ENCODE measurements at regions not wholly inside any gene's neighbourhood (a gene's known extent, or its start where the extent isn't known, plus 50 kb on each side); places are given as distances from the start of the nearest gene placed in this dataset.

- DNase-seq (ENCODE audit: low spot score) = no peak
- in situ Hi-C loops (cut with MboI; ENCODE audit: low sequenced_read_pairs, unreplicated experiment) = no loop called here
- TF ChIP-seq CTCF (IDR thresholded peaks at IDR 0.05; ENCODE audit: borderline replicate concordance, control extremely low read depth, extremely low read depth, insufficient read depth, missing control alignments) = no peak
Observed at GRCh38 chr2:149745396-149746230, 158.0 kb upstream of the MMADHC start.

GRCh38 chr2:149744865-149745264, 157.3 kb upstream of the MMADHC start:
- TF ChIP-seq CTCF (IDR thresholded peaks at IDR 0.05; ENCODE audit: borderline replicate concordance, control extremely low read depth, extremely low read depth, insufficient read depth, missing control alignments) = no peak
- in situ Hi-C loops (cut with MboI; ENCODE audit: low sequenced_read_pairs, unreplicated experiment) = no loop called here
- DNase-seq (ENCODE audit: low spot score) = no peak

- in situ Hi-C loops (cut with MboI; ENCODE audit: low sequenced_read_pairs, unreplicated experiment) = no loop called here
- no peak for TF ChIP-seq CTCF (IDR thresholded peaks at IDR 0.05; ENCODE audit: borderline replicate concordance, control extremely low read depth, extremely low read depth, insufficient read depth, missing control alignments)
- DNase-seq (ENCODE audit: low spot score) = no peak
Observed at GRCh38 chr2:149743842-149744448, 156.4 kb upstream of the MMADHC start.

- DNase-seq (ENCODE audit: low spot score) = no peak
- TF ChIP-seq CTCF (IDR thresholded peaks at IDR 0.05; ENCODE audit: borderline replicate concordance, control extremely low read depth, extremely low read depth, insufficient read depth, missing control alignments) = no peak
- in situ Hi-C loops (cut with MboI; ENCODE audit: low sequenced_read_pairs, unreplicated experiment) = no loop called here
Observed at GRCh38 chr2:149741646-149742045, 154.1 kb upstream of the MMADHC start.

GRCh38 chr2:149740490-149740889, 152.9 kb upstream of the MMADHC start:
- in situ Hi-C loops (cut with MboI; ENCODE audit: low sequenced_read_pairs, unreplicated experiment) = no loop called here
- TF ChIP-seq CTCF (IDR thresholded peaks at IDR 0.05; ENCODE audit: borderline replicate concordance, control extremely low read depth, extremely low read depth, insufficient read depth, missing control alignments) = no peak
- DNase-seq (ENCODE audit: low spot score) = no peak

- in situ Hi-C loops (cut with MboI; ENCODE audit: low sequenced_read_pairs, unreplicated experiment) = no loop called here
- no peak for DNase-seq (ENCODE audit: low spot score)
- TF ChIP-seq CTCF (IDR thresholded peaks at IDR 0.05; ENCODE audit: borderline replicate concordance, control extremely low read depth, extremely low read depth, insufficient read depth, missing control alignments) = no peak
Observed at GRCh38 chr2:149739883-149740265, 152.3 kb upstream of the MMADHC start.
